ENCODE measurements at regions not wholly inside any gene's neighbourhood (a gene's known extent, or its start where the extent isn't known, plus 50 kb on each side); places are given as distances from the start of the nearest gene placed in this dataset.

DNA sequence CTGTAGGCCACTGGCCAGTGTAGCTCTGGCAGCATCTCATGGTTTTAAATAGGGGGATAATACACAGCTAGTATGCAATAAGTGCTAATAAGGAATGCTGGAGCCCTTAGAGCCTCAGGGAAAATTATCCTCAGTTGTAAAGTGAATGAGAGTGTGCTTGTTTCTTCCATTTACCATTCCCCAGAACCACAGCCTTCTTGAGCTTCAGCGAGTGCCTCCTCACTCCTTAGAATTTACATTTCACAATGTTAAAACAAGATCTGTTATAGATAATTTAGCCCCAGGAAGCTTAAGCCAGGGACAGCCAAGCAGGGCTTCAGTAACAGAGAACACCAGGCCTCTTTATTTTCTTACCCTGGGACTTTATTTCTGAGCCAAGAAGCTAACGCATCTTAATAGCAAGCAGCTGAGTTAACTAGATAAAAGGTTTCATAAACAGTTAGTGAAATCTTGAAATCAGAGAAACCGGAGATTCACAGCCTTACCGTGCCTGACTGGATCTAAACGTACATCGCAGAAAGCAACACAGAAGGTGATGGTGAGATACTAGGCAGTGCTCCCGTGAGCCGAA, 535.2 kb downstream of the TDRD15 start:
- no peak for FAIRE-seq
- no peaks in the 10 kb centered on the region; the same call in 2 of the 3 replicates for H3K9me3 ChIP-seq
- POLR2A ChIA-PET = no interaction called here

DNA sequence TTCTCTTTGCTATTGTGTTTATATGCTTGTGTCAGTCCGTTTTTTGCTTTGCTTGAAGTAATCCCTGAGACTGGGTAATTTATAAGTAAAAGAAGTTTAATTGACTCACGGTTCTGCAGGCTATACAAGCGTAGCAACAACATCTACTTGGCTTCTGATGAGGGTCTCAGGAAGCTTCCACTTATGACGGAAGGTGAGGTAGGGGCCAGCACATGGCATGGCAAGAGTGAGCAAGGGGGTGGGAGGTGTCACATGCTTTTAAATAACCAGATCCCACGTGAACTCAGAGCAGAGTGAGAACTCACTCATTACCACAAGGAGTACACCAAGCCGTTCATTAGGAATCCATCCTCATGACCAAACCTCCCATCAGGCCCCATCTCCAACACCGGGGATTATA, 540.3 kb downstream of the TDRD15 start:
- H3K4me1 ChIP-seq = no peaks in the 10 kb centered on the region
- no peaks in the 10 kb centered on the region; the same call in 2 of the 3 replicates for H3K9me3 ChIP-seq
- ChIA-PET POLR2A (no interaction called here), CTCF (no interaction called here)
- no peak overlapping the region for H3K4me2 ChIP-seq
- ATAC-seq = no peak
- no peak overlapping the region for H3K4me3 ChIP-seq
- 14% methylated on average over 7 of the region's 7 CpGs for WGBS (ENCODE audit: missing lambda C conversion rate)
- no peak for FAIRE-seq
- no peak overlapping the region for H3K27ac ChIP-seq
- TF ChIP-seq MAZ (IDR thresholded peaks at IDR 0.05; ENCODE audit: borderline replicate concordance, low read depth, low read length) (no peak), EHMT2 (IDR thresholded peaks at IDR 0.05; ENCODE audit: low read depth) (no peak), ZNF302 (CRISPR knock-in tag; IDR thresholded peaks at IDR 0.05) (no peak), HOXA7 (CRISPR knock-in tag; IDR thresholded peaks at IDR 0.05) (no peak), CEBPB (IDR thresholded peaks at IDR 0.05) (no peak), NFE2L2 (conservative IDR thresholded peaks at IDR 0.05; ENCODE audit: low read length) (no peak), POLR2AphosphoS2 (conservative IDR thresholded peaks at IDR 0.05; ENCODE audit: low read length) (no peak), NPAS2 (CRISPR knock-in tag; IDR thresholded peaks at IDR 0.05; ENCODE audit: borderline replicate concordance) (no peak), TP53 (CRISPR knock-in tag; IDR thresholded peaks at IDR 0.05) (no peak), RCOR1 (IDR thresholded peaks at IDR 0.05; ENCODE audit: low read depth, low read length) (no peak)
- TF ChIP-seq, protein P1, sequence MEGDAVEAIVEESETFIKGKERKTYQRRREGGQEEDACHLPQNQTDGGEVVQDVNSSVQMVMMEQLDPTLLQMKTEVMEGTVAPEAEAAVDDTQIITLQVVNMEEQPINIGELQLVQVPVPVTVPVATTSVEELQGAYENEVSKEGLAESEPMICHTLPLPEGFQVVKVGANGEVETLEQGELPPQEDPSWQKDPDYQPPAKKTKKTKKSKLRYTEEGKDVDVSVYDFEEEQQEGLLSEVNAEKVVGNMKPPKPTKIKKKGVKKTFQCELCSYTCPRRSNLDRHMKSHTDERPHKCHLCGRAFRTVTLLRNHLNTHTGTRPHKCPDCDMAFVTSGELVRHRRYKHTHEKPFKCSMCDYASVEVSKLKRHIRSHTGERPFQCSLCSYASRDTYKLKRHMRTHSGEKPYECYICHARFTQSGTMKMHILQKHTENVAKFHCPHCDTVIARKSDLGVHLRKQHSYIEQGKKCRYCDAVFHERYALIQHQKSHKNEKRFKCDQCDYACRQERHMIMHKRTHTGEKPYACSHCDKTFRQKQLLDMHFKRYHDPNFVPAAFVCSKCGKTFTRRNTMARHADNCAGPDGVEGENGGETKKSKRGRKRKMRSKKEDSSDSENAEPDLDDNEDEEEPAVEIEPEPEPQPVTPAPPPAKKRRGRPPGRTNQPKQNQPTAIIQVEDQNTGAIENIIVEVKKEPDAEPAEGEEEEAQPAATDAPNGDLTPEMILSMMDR (IDR thresholded peaks at IDR 0.05) = no peak
- TF ChIP-seq, protein P2, sequence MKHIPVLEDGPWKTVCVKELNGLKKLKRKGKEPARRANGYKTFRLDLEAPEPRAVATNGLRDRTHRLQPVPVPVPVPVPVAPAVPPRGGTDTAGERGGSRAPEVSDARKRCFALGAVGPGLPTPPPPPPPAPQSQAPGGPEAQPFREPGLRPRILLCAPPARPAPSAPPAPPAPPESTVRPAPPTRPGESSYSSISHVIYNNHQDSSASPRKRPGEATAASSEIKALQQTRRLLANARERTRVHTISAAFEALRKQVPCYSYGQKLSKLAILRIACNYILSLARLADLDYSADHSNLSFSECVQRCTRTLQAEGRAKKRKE (CRISPR knock-in tag; IDR thresholded peaks at IDR 0.05; ENCODE audit: low read depth) = no peak
- no peak for DNase-seq (ENCODE audit: low read depth in 1 of 2, low spot score in 1 of 2)

More for the DNA sequence above, 535.2 kb downstream of the TDRD15 start:
- CTCF ChIA-PET = no interaction called here
- Histone ChIP-seq H3K4me3 (no peak overlapping the region), H3K4me2 (no peak overlapping the region), H3K27ac (no peak overlapping the region), H3K4me1 (no peaks in the 10 kb centered on the region)
- WGBS (ENCODE audit: missing lambda C conversion rate) = 54% methylated on average over 8 of the region's 8 CpGs
- no peak for DNase-seq (ENCODE audit: low read depth in 1 of 2, low spot score in 1 of 2)
- no peak for ATAC-seq
- TF ChIP-seq HOXB13 (CRISPR knock-in tag; IDR thresholded peaks at IDR 0.05; ENCODE audit: low read depth) (no peak), EP300 (IDR thresholded peaks at IDR 0.05) (no peak), FOXS1 (CRISPR knock-in tag; IDR thresholded peaks at IDR 0.05) (no peak), TFCP2L1 (CRISPR knock-in tag; IDR thresholded peaks at IDR 0.05) (no peak), HOXA7 (CRISPR knock-in tag; IDR thresholded peaks at IDR 0.05) (no peak), NPAS2 (CRISPR knock-in tag; IDR thresholded peaks at IDR 0.05; ENCODE audit: borderline replicate concordance) (no peak), ZNF302 (CRISPR knock-in tag; IDR thresholded peaks at IDR 0.05) (no peak), MYC (IDR thresholded peaks at IDR 0.05; ENCODE audit: borderline replicate concordance, low read length) (no peak), POLR2AphosphoS2 (conservative IDR thresholded peaks at IDR 0.05; ENCODE audit: low read length) (no peak), SREBF2 (IDR thresholded peaks at IDR 0.05) (no peak), HDAC2 (IDR thresholded peaks at IDR 0.05) (no peak), CHD4 (IDR thresholded peaks at IDR 0.05; ENCODE audit: borderline replicate concordance) (no peak)
- TF ChIP-seq, protein P3, sequence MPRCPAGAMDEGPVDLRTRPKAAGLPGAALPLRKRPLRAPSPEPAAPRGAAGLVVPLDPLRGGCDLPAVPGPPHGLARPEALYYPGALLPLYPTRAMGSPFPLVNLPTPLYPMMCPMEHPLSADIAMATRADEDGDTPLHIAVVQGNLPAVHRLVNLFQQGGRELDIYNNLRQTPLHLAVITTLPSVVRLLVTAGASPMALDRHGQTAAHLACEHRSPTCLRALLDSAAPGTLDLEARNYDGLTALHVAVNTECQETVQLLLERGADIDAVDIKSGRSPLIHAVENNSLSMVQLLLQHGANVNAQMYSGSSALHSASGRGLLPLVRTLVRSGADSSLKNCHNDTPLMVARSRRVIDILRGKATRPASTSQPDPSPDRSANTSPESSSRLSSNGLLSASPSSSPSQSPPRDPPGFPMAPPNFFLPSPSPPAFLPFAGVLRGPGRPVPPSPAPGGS (IDR thresholded peaks at IDR 0.05) = no peak
- TF ChIP-seq, protein P1 (IDR thresholded peaks at IDR 0.05) = no peak
- TF ChIP-seq, protein P4, sequence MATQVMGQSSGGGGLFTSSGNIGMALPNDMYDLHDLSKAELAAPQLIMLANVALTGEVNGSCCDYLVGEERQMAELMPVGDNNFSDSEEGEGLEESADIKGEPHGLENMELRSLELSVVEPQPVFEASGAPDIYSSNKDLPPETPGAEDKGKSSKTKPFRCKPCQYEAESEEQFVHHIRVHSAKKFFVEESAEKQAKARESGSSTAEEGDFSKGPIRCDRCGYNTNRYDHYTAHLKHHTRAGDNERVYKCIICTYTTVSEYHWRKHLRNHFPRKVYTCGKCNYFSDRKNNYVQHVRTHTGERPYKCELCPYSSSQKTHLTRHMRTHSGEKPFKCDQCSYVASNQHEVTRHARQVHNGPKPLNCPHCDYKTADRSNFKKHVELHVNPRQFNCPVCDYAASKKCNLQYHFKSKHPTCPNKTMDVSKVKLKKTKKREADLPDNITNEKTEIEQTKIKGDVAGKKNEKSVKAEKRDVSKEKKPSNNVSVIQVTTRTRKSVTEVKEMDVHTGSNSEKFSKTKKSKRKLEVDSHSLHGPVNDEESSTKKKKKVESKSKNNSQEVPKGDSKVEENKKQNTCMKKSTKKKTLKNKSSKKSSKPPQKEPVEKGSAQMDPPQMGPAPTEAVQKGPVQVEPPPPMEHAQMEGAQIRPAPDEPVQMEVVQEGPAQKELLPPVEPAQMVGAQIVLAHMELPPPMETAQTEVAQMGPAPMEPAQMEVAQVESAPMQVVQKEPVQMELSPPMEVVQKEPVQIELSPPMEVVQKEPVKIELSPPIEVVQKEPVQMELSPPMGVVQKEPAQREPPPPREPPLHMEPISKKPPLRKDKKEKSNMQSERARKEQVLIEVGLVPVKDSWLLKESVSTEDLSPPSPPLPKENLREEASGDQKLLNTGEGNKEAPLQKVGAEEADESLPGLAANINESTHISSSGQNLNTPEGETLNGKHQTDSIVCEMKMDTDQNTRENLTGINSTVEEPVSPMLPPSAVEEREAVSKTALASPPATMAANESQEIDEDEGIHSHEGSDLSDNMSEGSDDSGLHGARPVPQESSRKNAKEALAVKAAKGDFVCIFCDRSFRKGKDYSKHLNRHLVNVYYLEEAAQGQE (IDR thresholded peaks at IDR 0.05) = no peak
- TF ChIP-seq, protein P5, sequence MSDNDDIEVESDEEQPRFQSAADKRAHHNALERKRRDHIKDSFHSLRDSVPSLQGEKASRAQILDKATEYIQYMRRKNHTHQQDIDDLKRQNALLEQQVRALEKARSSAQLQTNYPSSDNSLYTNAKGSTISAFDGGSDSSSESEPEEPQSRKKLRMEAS (IDR thresholded peaks at IDR 0.05) = no peak
- TF ChIP-seq, protein P6, sequence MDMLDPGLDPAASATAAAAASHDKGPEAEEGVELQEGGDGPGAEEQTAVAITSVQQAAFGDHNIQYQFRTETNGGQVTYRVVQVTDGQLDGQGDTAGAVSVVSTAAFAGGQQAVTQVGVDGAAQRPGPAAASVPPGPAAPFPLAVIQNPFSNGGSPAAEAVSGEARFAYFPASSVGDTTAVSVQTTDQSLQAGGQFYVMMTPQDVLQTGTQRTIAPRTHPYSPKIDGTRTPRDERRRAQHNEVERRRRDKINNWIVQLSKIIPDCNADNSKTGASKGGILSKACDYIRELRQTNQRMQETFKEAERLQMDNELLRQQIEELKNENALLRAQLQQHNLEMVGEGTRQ (IDR thresholded peaks at IDR 0.05) = no peak
